ENCODE measurements at regions not wholly inside any gene's neighbourhood (a gene's known extent, or its start where the extent isn't known, plus 50 kb on each side); places are given as distances from the start of the nearest gene placed in this dataset.

DNA sequence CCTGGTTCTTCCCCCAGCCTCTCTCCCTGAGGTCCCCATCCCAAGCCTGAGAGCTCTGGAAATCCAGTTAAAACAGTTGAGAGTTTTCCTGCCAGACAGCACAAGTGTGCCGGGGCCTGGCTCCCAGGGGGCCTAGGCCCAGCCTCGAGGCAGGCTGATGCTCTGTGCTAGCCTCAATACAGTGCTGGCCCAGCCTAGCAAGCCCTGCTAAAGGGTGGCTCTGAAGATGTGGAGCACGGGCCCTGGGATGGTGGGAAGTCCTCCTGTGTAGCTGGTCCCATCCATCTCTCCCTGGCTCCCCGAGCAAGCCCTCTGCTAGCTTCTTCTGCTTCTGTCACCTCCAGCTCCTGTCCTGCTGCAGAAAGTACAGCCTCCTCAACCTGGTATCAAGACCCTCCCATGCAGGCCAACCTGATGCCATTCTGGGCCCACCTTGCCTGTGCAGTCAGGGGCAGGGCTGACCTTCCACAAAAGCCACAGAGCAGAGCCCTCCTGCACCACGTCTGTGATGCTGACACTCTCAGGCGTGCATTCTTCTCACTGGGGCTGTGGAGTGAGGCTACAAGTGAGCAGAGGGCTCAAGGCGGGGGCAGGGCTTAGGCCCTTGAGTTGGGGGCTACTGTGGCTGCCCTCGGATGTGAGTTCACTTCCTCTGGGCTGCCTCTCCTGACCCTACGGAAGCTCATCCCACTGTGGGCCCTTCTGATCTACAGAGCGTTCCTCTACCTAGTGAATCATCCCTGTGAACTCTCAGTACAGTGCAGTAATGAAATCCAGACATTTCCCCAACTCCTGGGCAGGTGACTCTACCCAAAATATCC, 60.1 kb upstream of the LAPTM4A start:
- ATAC-seq (ENCODE audit: low FRiP score) (no peak), DNase-seq (ENCODE audit: low spot score) (no peak)
- TF ChIP-seq, protein P1, sequence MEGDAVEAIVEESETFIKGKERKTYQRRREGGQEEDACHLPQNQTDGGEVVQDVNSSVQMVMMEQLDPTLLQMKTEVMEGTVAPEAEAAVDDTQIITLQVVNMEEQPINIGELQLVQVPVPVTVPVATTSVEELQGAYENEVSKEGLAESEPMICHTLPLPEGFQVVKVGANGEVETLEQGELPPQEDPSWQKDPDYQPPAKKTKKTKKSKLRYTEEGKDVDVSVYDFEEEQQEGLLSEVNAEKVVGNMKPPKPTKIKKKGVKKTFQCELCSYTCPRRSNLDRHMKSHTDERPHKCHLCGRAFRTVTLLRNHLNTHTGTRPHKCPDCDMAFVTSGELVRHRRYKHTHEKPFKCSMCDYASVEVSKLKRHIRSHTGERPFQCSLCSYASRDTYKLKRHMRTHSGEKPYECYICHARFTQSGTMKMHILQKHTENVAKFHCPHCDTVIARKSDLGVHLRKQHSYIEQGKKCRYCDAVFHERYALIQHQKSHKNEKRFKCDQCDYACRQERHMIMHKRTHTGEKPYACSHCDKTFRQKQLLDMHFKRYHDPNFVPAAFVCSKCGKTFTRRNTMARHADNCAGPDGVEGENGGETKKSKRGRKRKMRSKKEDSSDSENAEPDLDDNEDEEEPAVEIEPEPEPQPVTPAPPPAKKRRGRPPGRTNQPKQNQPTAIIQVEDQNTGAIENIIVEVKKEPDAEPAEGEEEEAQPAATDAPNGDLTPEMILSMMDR (IDR thresholded peaks at IDR 0.05) = no peak

DNA sequence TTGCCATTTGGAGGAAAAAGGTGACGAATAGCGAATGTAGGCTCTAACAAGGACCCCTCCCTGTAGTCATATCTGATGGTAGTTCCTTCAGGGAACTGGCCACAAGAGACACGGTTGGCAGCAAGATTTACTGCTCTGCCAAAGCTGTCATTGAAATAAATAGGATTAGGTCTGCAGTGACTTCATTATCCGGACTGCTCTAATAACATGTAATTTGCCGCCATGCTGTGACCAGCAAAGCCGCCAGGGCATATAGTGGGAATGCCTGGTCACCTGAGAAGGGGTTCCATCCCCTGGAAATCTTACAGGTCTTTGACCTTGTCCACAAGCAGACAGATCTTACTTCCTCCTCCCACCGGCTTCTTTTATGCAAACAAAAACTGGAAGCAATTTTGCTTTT, 59.4 kb upstream of the LAPTM4A start:
- TF ChIP-seq, protein P1 (IDR thresholded peaks at IDR 0.05) = no peak
- no peak for DNase-seq (ENCODE audit: low spot score)
- ATAC-seq (ENCODE audit: low FRiP score) = no peak

DNA sequence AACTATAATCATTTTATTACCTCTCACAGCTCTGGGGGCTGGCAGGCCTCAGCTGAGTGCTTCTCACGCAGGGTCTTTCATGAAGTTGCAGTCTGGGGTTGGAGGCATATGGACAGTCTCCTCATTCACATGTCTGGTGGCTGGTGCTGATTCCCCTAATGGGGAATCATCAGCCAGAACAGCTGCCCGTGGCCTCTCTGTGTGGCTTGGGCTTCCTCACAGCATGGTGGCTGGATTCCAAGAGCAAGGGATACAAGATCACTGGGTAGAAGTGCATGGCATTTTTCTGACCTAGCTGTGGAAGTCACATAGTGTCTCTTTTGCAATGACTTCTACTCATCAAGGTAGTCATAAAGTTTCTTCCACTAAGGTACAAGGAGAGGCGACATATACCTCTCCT, 59.0 kb upstream of the LAPTM4A start:
- TF ChIP-seq, protein P1 (IDR thresholded peaks at IDR 0.05) = no peak
- DNase-seq (ENCODE audit: low spot score) (no peak), ATAC-seq (ENCODE audit: low FRiP score) (no peak)

DNA sequence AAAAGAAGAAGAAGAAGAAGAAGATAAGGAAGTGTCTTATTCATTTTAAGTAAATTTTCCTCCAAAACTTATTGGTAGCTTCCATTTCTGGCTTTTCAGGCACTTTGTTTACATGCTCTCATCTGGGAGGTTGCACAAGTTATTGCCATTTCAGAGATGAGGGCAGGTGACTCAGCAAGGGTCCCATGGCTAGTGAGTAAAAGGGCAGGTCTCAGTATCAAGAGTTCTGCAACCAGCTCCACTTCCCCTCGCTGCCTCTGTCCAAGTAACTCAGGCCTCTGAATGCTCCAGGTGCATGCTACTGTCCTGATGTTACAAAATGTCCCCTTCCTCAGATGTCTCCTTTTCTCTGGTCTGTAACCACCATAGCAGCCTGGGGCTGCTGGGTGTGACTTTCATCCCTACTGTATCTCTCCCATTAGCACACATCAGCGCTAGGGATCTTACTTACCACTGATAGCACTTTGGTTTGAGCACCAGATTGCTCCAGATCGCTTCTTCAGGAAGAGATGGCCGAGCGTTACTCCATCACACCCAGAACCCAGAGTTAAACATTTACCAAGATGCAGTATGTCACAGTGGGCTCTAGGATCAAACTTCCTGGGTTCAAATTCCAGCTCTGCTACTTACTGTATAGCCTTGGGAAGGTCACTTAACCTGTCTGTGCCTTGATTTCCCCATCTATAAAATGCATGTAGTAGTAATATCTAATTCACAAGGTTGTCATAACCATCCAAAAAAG, 57.4 kb upstream of the LAPTM4A start:
- DNase-seq (ENCODE audit: low spot score) = no peak
- TF ChIP-seq, protein P1 (IDR thresholded peaks at IDR 0.05) = no peak
- ATAC-seq (ENCODE audit: low FRiP score) = no peak

DNA sequence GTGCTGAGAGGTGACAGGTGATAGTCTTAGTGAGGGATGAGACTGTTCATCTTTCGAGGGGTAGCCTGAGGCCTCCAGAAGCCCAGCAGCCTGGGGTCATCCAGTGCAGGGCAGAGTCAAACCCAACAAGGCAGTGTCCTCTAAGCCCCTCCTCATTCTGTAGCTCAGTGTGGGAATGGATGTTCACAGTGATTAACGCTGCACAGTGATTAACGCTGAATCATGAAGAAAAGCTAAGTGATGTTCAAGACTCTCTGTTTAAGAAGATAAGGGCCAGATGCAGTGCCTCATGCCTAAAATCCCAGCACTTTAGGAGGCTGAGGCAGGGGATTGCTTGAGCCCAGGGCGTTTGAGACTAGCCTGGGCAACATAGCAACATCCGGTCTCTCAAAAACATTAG, 56.3 kb upstream of the LAPTM4A start:
- DNase-seq (ENCODE audit: low spot score) (no peak), ATAC-seq (ENCODE audit: low FRiP score) (no peak)
- TF ChIP-seq, protein P1 (IDR thresholded peaks at IDR 0.05) = no peak

DNA sequence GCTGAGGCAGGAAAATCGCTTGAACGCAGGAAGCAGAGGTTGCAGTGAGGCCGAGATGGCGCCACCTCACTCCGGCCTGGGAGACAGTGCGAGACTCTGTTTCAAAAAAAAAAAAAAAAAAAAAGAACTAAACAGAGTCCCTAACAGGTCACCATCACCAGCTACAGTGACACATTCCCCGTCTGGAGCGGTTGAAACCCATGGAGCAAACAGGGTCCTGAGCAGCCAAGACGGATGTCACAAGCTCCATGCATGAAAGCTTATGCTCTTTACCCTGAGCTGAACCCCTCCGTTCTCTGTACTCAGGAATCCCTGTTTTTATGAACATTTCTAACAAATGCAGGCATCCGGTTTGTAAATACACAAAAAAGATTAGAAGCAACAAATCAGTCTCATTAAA, 55.9 kb upstream of the LAPTM4A start:
- TF ChIP-seq, protein P1 (IDR thresholded peaks at IDR 0.05) = no peak
- DNase-seq (ENCODE audit: low spot score) (no peak), ATAC-seq (ENCODE audit: low FRiP score) (no peak)
